H1 (cell line): ENCODE measurements at regions not wholly inside any gene's neighbourhood (a gene's known extent, or its start where the extent isn't known, plus 50 kb on each side); places are given as distances from the start of the nearest gene placed in this dataset.

Experiments used
- CTCF ChIA-PET: fragments of 300-600 bp; sonication (Branson Sonifier 250); formaldehyde crosslinking; loops from one replicate; lab custom pipeline; 2021; ENCODE audit not compliant: partially characterized antibody; lab: Charles Lee
- POLR2A ChIA-PET: fragments of 300-600 bp; sonication (Branson Sonifier 250); formaldehyde crosslinking; loops from one replicate; lab custom pipeline; 2021; ENCODE audit warnings: inconsistent platforms; ENCODE audit not compliant: partially characterized antibody; lab: Charles Lee
- DNase-seq, 2 experiments: peaks; one replicate each; pipeline versions ENCODE4 v3.0.0 to v3.0.0-alpha.2; 2010 to 2022; ENCODE audit warnings: low spot score in 2 of 2, low read depth in 1 of 2, mixed read lengths in 1 of 2
- FAIRE-seq: peaks from 2 replicates; lab custom pipeline; 2011; peaks lifted over from hg19 to GRCh38; lab: Jason Lieb, UNC
- H2AFZ ChIP-seq: 2 replicates; pipeline ENCODE4 v1.8.1; 2012; ENCODE audit warnings: low read length, inconsistent platforms
- H2AK5ac ChIP-seq: 2 replicates; pipeline ENCODE4 v1.6.1; 2013; ENCODE audit warnings: low read depth, low read length
- H2BK120ac ChIP-seq: replicated peaks from 2 replicates; pipeline ENCODE3; 2013; ENCODE audit warnings: low read depth, low read length, inconsistent platforms
- H2BK12ac ChIP-seq: 2 replicates; pipeline ENCODE4 v1.6.1; 2013; ENCODE audit warnings: low read depth, low read length
- H2BK15ac ChIP-seq: 2 replicates; pipeline ENCODE4 v1.6.1; 2013; ENCODE audit warnings: low read length
- H2BK20ac ChIP-seq: 2 replicates; pipeline ENCODE4 v1.6.1; 2013; ENCODE audit warnings: low read length
- H2BK5ac ChIP-seq: 2 replicates; pipeline ENCODE4 v1.6.1; 2013; ENCODE audit warnings: low read depth, low read length
- H3K14ac ChIP-seq: 2 replicates; pipeline ENCODE4 v1.6.1; 2013; ENCODE audit warnings: inconsistent platforms; ENCODE audit not compliant: insufficient read length
- H3K18ac ChIP-seq: 2 replicates; pipeline ENCODE4 v1.6.1; 2013; ENCODE audit warnings: low read length; ENCODE audit errors: extremely low read depth
- H3K23ac ChIP-seq: 2 replicates; pipeline ENCODE4 v1.6.1; 2013; ENCODE audit warnings: inconsistent platforms; ENCODE audit not compliant: insufficient read length
- H3K23me2 ChIP-seq: 2 replicates; pipeline ENCODE4 v1.6.1; 2013; ENCODE audit warnings: low read depth, low read length
- H3K27ac ChIP-seq: 2 replicates; pipeline ENCODE4 v1.6.1; 2011; ENCODE audit warnings: low read depth, low read length, inconsistent platforms
- H3K27me3 ChIP-seq, 4 experiments: replicated peaks in 1 of 4; 1 replicate in 1 of 4; 2 replicates in 3 of 4; pipeline versions ENCODE4 v1.6.1 to v1.8.1; 2011 to 2013; ENCODE audit warnings: low read length in 3 of 4, mild to moderate bottlenecking in 3 of 4, inconsistent platforms in 2 of 4, mixed read lengths in 2 of 4, moderate library complexity in 1 of 4; ENCODE audit not compliant: control insufficient read depth in 3 of 4, insufficient read depth in 3 of 4; ENCODE audit errors: extremely low read depth in 1 of 4
- H3K36me3 ChIP-seq, 4 experiments: 2 replicates each; pipeline versions ENCODE4 v1.6.1 to v1.8.1; 2011 to 2013; ENCODE audit warnings: mild to moderate bottlenecking in 4 of 4, low read length in 3 of 4, moderate library complexity in 2 of 4, control low read depth in 1 of 4, inconsistent platforms in 1 of 4; ENCODE audit not compliant: insufficient read depth in 4 of 4, control insufficient read depth in 2 of 4
- H3K4ac ChIP-seq: replicated peaks from 2 replicates; pipeline ENCODE3; 2013; ENCODE audit warnings: low read length, low read depth, mixed read lengths, inconsistent platforms; ENCODE audit not compliant: insufficient read length
- H3K4me1 ChIP-seq, 4 experiments: replicated peaks in 1 of 4; 1 replicate in 1 of 4; 2 replicates in 3 of 4; pipeline versions ENCODE4 v1.6.1 to v1.8.1; 2011 to 2013; ENCODE audit warnings: low read length in 3 of 4, inconsistent platforms in 2 of 4, mixed read lengths in 1 of 4; ENCODE audit not compliant: insufficient read depth in 4 of 4, control insufficient read depth in 3 of 4
- H3K4me2 ChIP-seq, 2 experiments: 2 replicates each; pipeline versions ENCODE4 v1.6.1 to v1.8.1; 2011 to 2013; ENCODE audit warnings: low read depth in 2 of 2, low read length in 2 of 2, control low read depth in 1 of 2, inconsistent platforms in 1 of 2, mild to moderate bottlenecking in 1 of 2; ENCODE audit not compliant: insufficient read depth in 1 of 2
- H3K4me3 ChIP-seq, 4 experiments: fragments of 200-600, 300-600 bp in 1 of 4; sonication (generic), shearing (Covaris generic), sonication (Bioruptor Twin) in 1 of 4; 2 replicates each; pipeline versions ENCODE4 v1.5.1 to v1.8.1; 2011 to 2016; ENCODE audit warnings: low read length in 4 of 4, low read depth in 3 of 4, control low read depth in 2 of 4, inconsistent platforms in 2 of 4, mild to moderate bottlenecking in 2 of 4, mixed read lengths in 1 of 4, moderate library complexity in 1 of 4; ENCODE audit not compliant: insufficient read depth in 2 of 4; ENCODE audit errors: extremely low read depth in 1 of 4
- H3K56ac ChIP-seq: replicated peaks from 2 replicates; pipeline ENCODE3; 2013; ENCODE audit warnings: low read depth, mild to moderate bottlenecking, mixed read lengths, low read length, inconsistent platforms; ENCODE audit not compliant: insufficient read length
- H3K79me1 ChIP-seq: 2 replicates; pipeline ENCODE4 v1.6.1; 2013; ENCODE audit warnings: low read depth, low read length, control low read depth
- H3K79me2 ChIP-seq, 2 experiments: 2 replicates each; pipeline versions ENCODE4 v1.6.1 to v1.8.1; 2012 to 2013; ENCODE audit warnings: low read length in 2 of 2, mild to moderate bottlenecking in 2 of 2, inconsistent platforms in 1 of 2; ENCODE audit not compliant: insufficient read depth in 2 of 2, control insufficient read depth in 1 of 2
- H3K9ac ChIP-seq, 4 experiments: replicated peaks in 1 of 4; 1 replicate in 1 of 4; 2 replicates in 3 of 4; pipeline versions ENCODE4 v1.6.1 to v1.8.1; 2011 to 2013; ENCODE audit warnings: low read depth in 3 of 4, low read length in 3 of 4, control low read depth in 2 of 4, mild to moderate bottlenecking in 2 of 4, moderate library complexity in 2 of 4, inconsistent platforms in 1 of 4; ENCODE audit errors: extremely low read depth in 1 of 4
- H3K9me3 ChIP-seq, 2 experiments: 2 replicates each; pipeline versions ENCODE4 v1.6.1 to v1.8.1; 2012 to 2013; ENCODE audit warnings: mild to moderate bottlenecking in 2 of 2, moderate library complexity in 2 of 2, control low read depth in 1 of 2, inconsistent platforms in 1 of 2, low read depth in 1 of 2, low read length in 1 of 2, mixed read lengths in 1 of 2; ENCODE audit not compliant: insufficient read depth in 2 of 2
- H4K20me1 ChIP-seq, 2 experiments: replicated peaks in 1 of 2; 2 replicates each; pipeline versions ENCODE3 to v1.8.1; 2011 to 2013; ENCODE audit warnings: inconsistent platforms in 2 of 2, low read length in 2 of 2, mild to moderate bottlenecking in 1 of 2; ENCODE audit not compliant: insufficient read depth in 2 of 2, control insufficient read depth in 1 of 2
- H4K5ac ChIP-seq: 2 replicates; pipeline ENCODE4 v1.6.1; 2013; ENCODE audit warnings: low read length, low read depth, mixed read lengths, inconsistent platforms; ENCODE audit not compliant: insufficient read length
- H4K8ac ChIP-seq: 2 replicates; pipeline ENCODE4 v1.8.0; 2013; ENCODE audit warnings: mild to moderate bottlenecking, moderate library complexity, low read length, inconsistent platforms; ENCODE audit not compliant: insufficient read depth; ENCODE audit errors: extremely low read depth
- H4K91ac ChIP-seq: replicated peaks from 2 replicates; pipeline ENCODE3; 2013; ENCODE audit warnings: low read length, mixed read lengths, inconsistent platforms; ENCODE audit not compliant: insufficient read length
- ASH2L ChIP-seq: fragments of 200-600, 300-600 bp; sonication (generic); IDR thresholded peaks from one replicate; pipeline ENCODE4 v1.7.1; 2017; ENCODE audit warnings: low read length
- E2F6 ChIP-seq: IDR thresholded peaks from 2 replicates; pipeline ENCODE4 v1.6.1; 2012; ENCODE audit warnings: inconsistent platforms
- MAFK ChIP-seq: IDR thresholded peaks from 2 replicates; pipeline ENCODE4 v1.6.1; 2012; ENCODE audit warnings: low read depth, mild to moderate bottlenecking, improper control_type of control experiment, low read length
- RFX5 ChIP-seq: IDR thresholded peaks from 2 replicates; pipeline ENCODE4 v1.6.1; 2011; ENCODE audit warnings: low read depth, low read length, improper control_type of control experiment, borderline replicate concordance
- RNF2 ChIP-seq: fragments of 200-900, 300-1000 bp; sonication (generic); IDR thresholded peaks from 2 replicates; pipeline ENCODE4 v1.7.1; 2016; ENCODE audit warnings: borderline replicate concordance, low read depth, mild to moderate bottlenecking, antibody characterized with exemption, low read length; ENCODE audit not compliant: poor library complexity, severe bottlenecking; ENCODE audit errors: missing control alignments
- WGBS, 2 experiments: shearing (Covaris generic) in 1 of 2; methylation state at CpG; one replicate each; pipeline versions ENCODE4 v1.1.6 to v1.1.7; 2013 to 2015; ENCODE audit warnings: low lambda C conversion rate in 2 of 2, mixed read lengths in 2 of 2, inconsistent platforms in 1 of 2, low coverage in 1 of 2, missing lambda C conversion rate in 1 of 2; ENCODE audit not compliant: insufficient replicate concordance in 2 of 2, insufficient coverage in 1 of 2, insufficient read length in 1 of 2; ENCODE audit errors: extremely low coverage in 1 of 2, missing lambda C conversion rate in 1 of 2; 5-methylcytosine and 5-hydroxymethylcytosine counted together

- Histone ChIP-seq H3K4me3 (no peak overlapping the region), H2BK15ac (0 out of 2 replicates have a peak overlapping the region, but pooled peaks have one; percentile 92), H3K4me1 (no peaks in the 10 kb centered on the region; a peak in 1 of 7 replicates), H3K14ac (no peak overlapping the region), H3K23ac (no peak overlapping the region), H3K79me1 (no peaks in the 10 kb centered on the region), H2BK20ac (no peak overlapping the region), H3K4me2 (no peak overlapping the region), H3K18ac (peak overlapping the region; percentile 19; the same call in 1 of the 2 replicates), H2AK5ac (no peak overlapping the region), H3K56ac (no peak overlapping the region), H3K79me2 (no peaks in the 10 kb centered on the region), H2BK5ac (no peak overlapping the region), H4K8ac (no peak overlapping the region), H3K4ac (no peak overlapping the region), H2BK12ac (0 out of 2 replicates have a peak overlapping the region, but pooled peaks have one; percentile 17), H4K5ac (no peak overlapping the region), H3K9me3 (no peaks in the 10 kb centered on the region), H3K27me3 (no peaks in the 10 kb centered on the region), H2BK120ac (no peak overlapping the region), H3K23me2 (peaks cover 12% of the 10 kb centered on the region; the same call in 1 of the 2 replicates), H3K27ac (no peak overlapping the region), H4K20me1 (peaks cover 0 to 5% of the 10 kb centered on the region in 2 experiments), H3K36me3 (no peaks in the 10 kb centered on the region), H3K9ac (no peak overlapping the region), H2AFZ (no peak overlapping the region), H4K91ac (peak overlapping the region; percentile 61)
- 87% methylated on average over 5 of the region's 5 CpGs; no CpG with 5 or more reads in 1 of the 2 experiments for WGBS, 2 experiments
- TF ChIP-seq RNF2, result no peak
- no peak for TF ChIP-seq E2F6
- no peak for TF ChIP-seq MAFK
- no peak for TF ChIP-seq ASH2L
- TF ChIP-seq RFX5, result no peak
- FAIRE-seq, result no peak
- POLR2A ChIA-PET, result no interaction called here
- no peak for DNase-seq
- CTCF ChIA-PET, result interaction anchor here (0.9 to 1.2 kb wide), 4 partner anchors 15 to 138 kb away, joined by 3 to 4 read pairs (median 4); no protein-coding TSS in a partner anchor
Observed at GRCh38 chr18:78738076-78738690, 241.4 kb upstream of the SALL3 start.
